H1 (cell line): ENCODE measurements at regions not wholly inside any gene's neighbourhood (a gene's known extent, or its start where the extent isn't known, plus 50 kb on each side); places are given as distances from the start of the nearest gene placed in this dataset.
A peak's percentile ranks its signal among the peaks of the same experiment; 100 is the strongest.

Source experiments
- CTCF ChIA-PET: fragments of 300-600 bp; sonication (Branson Sonifier 250); formaldehyde crosslinking; loops from one replicate; lab custom pipeline; 2021; ENCODE audit not compliant: partially characterized antibody; lab: Charles Lee
- POLR2A ChIA-PET: fragments of 300-600 bp; sonication (Branson Sonifier 250); formaldehyde crosslinking; loops from one replicate; lab custom pipeline; 2021; ENCODE audit warnings: inconsistent platforms; ENCODE audit not compliant: partially characterized antibody; lab: Charles Lee
- DNase-seq, 2 experiments: peaks; one replicate each; pipeline versions ENCODE4 v3.0.0 to v3.0.0-alpha.2; 2010 to 2022; ENCODE audit warnings: low spot score in 2 of 2, low read depth in 1 of 2, mixed read lengths in 1 of 2
- FAIRE-seq: peaks from 2 replicates; lab custom pipeline; 2011; peaks lifted over from hg19 to GRCh38; lab: Jason Lieb, UNC
- H2AFZ ChIP-seq: 2 replicates; pipeline ENCODE4 v1.8.1; 2012; ENCODE audit warnings: low read length, inconsistent platforms
- H2AK5ac ChIP-seq: 2 replicates; pipeline ENCODE4 v1.6.1; 2013; ENCODE audit warnings: low read depth, low read length
- H2BK120ac ChIP-seq: replicated peaks from 2 replicates; pipeline ENCODE3; 2013; ENCODE audit warnings: low read depth, low read length, inconsistent platforms
- H2BK12ac ChIP-seq: 2 replicates; pipeline ENCODE4 v1.6.1; 2013; ENCODE audit warnings: low read depth, low read length
- H2BK15ac ChIP-seq: 2 replicates; pipeline ENCODE4 v1.6.1; 2013; ENCODE audit warnings: low read length
- H2BK20ac ChIP-seq: 2 replicates; pipeline ENCODE4 v1.6.1; 2013; ENCODE audit warnings: low read length
- H2BK5ac ChIP-seq: 2 replicates; pipeline ENCODE4 v1.6.1; 2013; ENCODE audit warnings: low read depth, low read length
- H3K14ac ChIP-seq: 2 replicates; pipeline ENCODE4 v1.6.1; 2013; ENCODE audit warnings: inconsistent platforms; ENCODE audit not compliant: insufficient read length
- H3K18ac ChIP-seq: 2 replicates; pipeline ENCODE4 v1.6.1; 2013; ENCODE audit warnings: low read length; ENCODE audit errors: extremely low read depth
- H3K23ac ChIP-seq: 2 replicates; pipeline ENCODE4 v1.6.1; 2013; ENCODE audit warnings: inconsistent platforms; ENCODE audit not compliant: insufficient read length
- H3K23me2 ChIP-seq: 2 replicates; pipeline ENCODE4 v1.6.1; 2013; ENCODE audit warnings: low read depth, low read length
- H3K27ac ChIP-seq: 2 replicates; pipeline ENCODE4 v1.6.1; 2011; ENCODE audit warnings: low read depth, low read length, inconsistent platforms
- H3K27me3 ChIP-seq, 4 experiments: replicated peaks in 1 of 4; 1 replicate in 1 of 4; 2 replicates in 3 of 4; pipeline versions ENCODE4 v1.6.1 to v1.8.1; 2011 to 2013; ENCODE audit warnings: low read length in 3 of 4, mild to moderate bottlenecking in 3 of 4, inconsistent platforms in 2 of 4, mixed read lengths in 2 of 4, moderate library complexity in 1 of 4; ENCODE audit not compliant: control insufficient read depth in 3 of 4, insufficient read depth in 3 of 4; ENCODE audit errors: extremely low read depth in 1 of 4
- H3K36me3 ChIP-seq, 4 experiments: 2 replicates each; pipeline versions ENCODE4 v1.6.1 to v1.8.1; 2011 to 2013; ENCODE audit warnings: mild to moderate bottlenecking in 4 of 4, low read length in 3 of 4, moderate library complexity in 2 of 4, control low read depth in 1 of 4, inconsistent platforms in 1 of 4; ENCODE audit not compliant: insufficient read depth in 4 of 4, control insufficient read depth in 2 of 4
- H3K4ac ChIP-seq: replicated peaks from 2 replicates; pipeline ENCODE3; 2013; ENCODE audit warnings: low read length, low read depth, mixed read lengths, inconsistent platforms; ENCODE audit not compliant: insufficient read length
- H3K4me1 ChIP-seq, 4 experiments: replicated peaks in 1 of 4; 1 replicate in 1 of 4; 2 replicates in 3 of 4; pipeline versions ENCODE4 v1.6.1 to v1.8.1; 2011 to 2013; ENCODE audit warnings: low read length in 3 of 4, inconsistent platforms in 2 of 4, mixed read lengths in 1 of 4; ENCODE audit not compliant: insufficient read depth in 4 of 4, control insufficient read depth in 3 of 4
- H3K4me2 ChIP-seq, 2 experiments: 2 replicates each; pipeline versions ENCODE4 v1.6.1 to v1.8.1; 2011 to 2013; ENCODE audit warnings: low read depth in 2 of 2, low read length in 2 of 2, control low read depth in 1 of 2, inconsistent platforms in 1 of 2, mild to moderate bottlenecking in 1 of 2; ENCODE audit not compliant: insufficient read depth in 1 of 2
- H3K4me3 ChIP-seq, 4 experiments: fragments of 200-600, 300-600 bp in 1 of 4; sonication (generic), shearing (Covaris generic), sonication (Bioruptor Twin) in 1 of 4; 2 replicates each; pipeline versions ENCODE4 v1.5.1 to v1.8.1; 2011 to 2016; ENCODE audit warnings: low read length in 4 of 4, low read depth in 3 of 4, control low read depth in 2 of 4, inconsistent platforms in 2 of 4, mild to moderate bottlenecking in 2 of 4, mixed read lengths in 1 of 4, moderate library complexity in 1 of 4; ENCODE audit not compliant: insufficient read depth in 2 of 4; ENCODE audit errors: extremely low read depth in 1 of 4
- H3K56ac ChIP-seq: replicated peaks from 2 replicates; pipeline ENCODE3; 2013; ENCODE audit warnings: low read depth, mild to moderate bottlenecking, mixed read lengths, low read length, inconsistent platforms; ENCODE audit not compliant: insufficient read length
- H3K79me1 ChIP-seq: 2 replicates; pipeline ENCODE4 v1.6.1; 2013; ENCODE audit warnings: low read depth, low read length, control low read depth
- H3K79me2 ChIP-seq, 2 experiments: 2 replicates each; pipeline versions ENCODE4 v1.6.1 to v1.8.1; 2012 to 2013; ENCODE audit warnings: low read length in 2 of 2, mild to moderate bottlenecking in 2 of 2, inconsistent platforms in 1 of 2; ENCODE audit not compliant: insufficient read depth in 2 of 2, control insufficient read depth in 1 of 2
- H3K9ac ChIP-seq, 4 experiments: replicated peaks in 1 of 4; 1 replicate in 1 of 4; 2 replicates in 3 of 4; pipeline versions ENCODE4 v1.6.1 to v1.8.1; 2011 to 2013; ENCODE audit warnings: low read depth in 3 of 4, low read length in 3 of 4, control low read depth in 2 of 4, mild to moderate bottlenecking in 2 of 4, moderate library complexity in 2 of 4, inconsistent platforms in 1 of 4; ENCODE audit errors: extremely low read depth in 1 of 4
- H3K9me3 ChIP-seq, 2 experiments: 2 replicates each; pipeline versions ENCODE4 v1.6.1 to v1.8.1; 2012 to 2013; ENCODE audit warnings: mild to moderate bottlenecking in 2 of 2, moderate library complexity in 2 of 2, control low read depth in 1 of 2, inconsistent platforms in 1 of 2, low read depth in 1 of 2, low read length in 1 of 2, mixed read lengths in 1 of 2; ENCODE audit not compliant: insufficient read depth in 2 of 2
- H4K20me1 ChIP-seq, 2 experiments: replicated peaks in 1 of 2; 2 replicates each; pipeline versions ENCODE3 to v1.8.1; 2011 to 2013; ENCODE audit warnings: inconsistent platforms in 2 of 2, low read length in 2 of 2, mild to moderate bottlenecking in 1 of 2; ENCODE audit not compliant: insufficient read depth in 2 of 2, control insufficient read depth in 1 of 2
- H4K5ac ChIP-seq: 2 replicates; pipeline ENCODE4 v1.6.1; 2013; ENCODE audit warnings: low read length, low read depth, mixed read lengths, inconsistent platforms; ENCODE audit not compliant: insufficient read length
- H4K8ac ChIP-seq: 2 replicates; pipeline ENCODE4 v1.8.0; 2013; ENCODE audit warnings: mild to moderate bottlenecking, moderate library complexity, low read length, inconsistent platforms; ENCODE audit not compliant: insufficient read depth; ENCODE audit errors: extremely low read depth
- H4K91ac ChIP-seq: replicated peaks from 2 replicates; pipeline ENCODE3; 2013; ENCODE audit warnings: low read length, mixed read lengths, inconsistent platforms; ENCODE audit not compliant: insufficient read length
- CTCF ChIP-seq, 3 experiments: IDR thresholded peaks; 1 replicate in 2 of 3; 2 replicates in 1 of 3; pipeline versions ENCODE4 v1.5.1 to v1.6.1; 2011; ENCODE audit warnings: low read length in 3 of 3, mild to moderate bottlenecking in 3 of 3, inconsistent platforms in 2 of 3, low read depth in 1 of 3, moderate library complexity in 1 of 3; ENCODE audit not compliant: insufficient read depth in 1 of 3; ENCODE audit errors: control extremely low read depth in 1 of 3
- RAD21 ChIP-seq, 2 experiments: IDR thresholded peaks in 1 of 2; conservative IDR thresholded peaks in 1 of 2; 2 replicates each; pipeline ENCODE4 v1.6.1; 2011; ENCODE audit warnings: low read depth in 2 of 2, low read length in 2 of 2, improper control_type of control experiment in 1 of 2, inconsistent platforms in 1 of 2, mild to moderate bottlenecking in 1 of 2, moderate library complexity in 1 of 2
- SP1 ChIP-seq: IDR thresholded peaks from 2 replicates; pipeline ENCODE4 v1.6.1; 2011; ENCODE audit warnings: low read depth, low read length
- TCF12 ChIP-seq: IDR thresholded peaks from 2 replicates; pipeline ENCODE4 v1.6.1; 2011; ENCODE audit warnings: low read depth, mild to moderate bottlenecking, low read length
- WGBS, 2 experiments: shearing (Covaris generic) in 1 of 2; methylation state at CpG; one replicate each; pipeline versions ENCODE4 v1.1.6 to v1.1.7; 2013 to 2015; ENCODE audit warnings: low lambda C conversion rate in 2 of 2, mixed read lengths in 2 of 2, inconsistent platforms in 1 of 2, low coverage in 1 of 2, missing lambda C conversion rate in 1 of 2; ENCODE audit not compliant: insufficient replicate concordance in 2 of 2, insufficient coverage in 1 of 2, insufficient read length in 1 of 2; ENCODE audit errors: extremely low coverage in 1 of 2, missing lambda C conversion rate in 1 of 2; 5-methylcytosine and 5-hydroxymethylcytosine counted together

DNA sequence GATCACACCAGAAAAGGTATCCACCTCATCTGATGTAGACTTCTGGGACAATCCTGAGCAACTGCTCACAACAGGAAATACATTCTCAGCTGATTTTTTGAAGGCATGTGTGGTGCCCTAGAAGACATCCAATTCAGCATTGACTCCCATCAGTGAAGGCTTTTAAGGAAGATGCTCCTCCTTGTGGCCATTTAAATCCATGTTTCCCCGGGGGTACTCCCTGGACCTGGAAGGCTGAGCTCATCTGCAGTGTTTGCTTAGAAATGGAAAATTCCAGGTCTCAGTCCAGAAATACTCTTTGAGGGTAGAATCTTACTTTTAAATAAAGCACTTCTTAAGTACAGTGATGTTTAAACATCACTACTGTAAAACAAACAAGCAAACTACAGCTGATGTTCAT lies 195.5 kb upstream of the PDE10A start:
- Histone ChIP-seq H3K36me3 (no peaks in the 10 kb centered on the region), H2AK5ac (no peak overlapping the region), H2BK12ac (no peak overlapping the region), H3K4me3 (no peak overlapping the region), H2AFZ (no peak overlapping the region), H2BK5ac (no peak overlapping the region), H3K9ac (no peak overlapping the region), H2BK15ac (no peak overlapping the region), H4K5ac (no peak overlapping the region), H3K18ac (no peak overlapping the region), H3K27ac (no peak overlapping the region), H3K4me2 (no peak overlapping the region), H4K91ac (no peak overlapping the region), H4K20me1 (peaks cover 0 to 2% of the 10 kb centered on the region in 2 experiments), H4K8ac (no peak overlapping the region), H3K14ac (no peak overlapping the region), H3K23me2 (peaks cover 6% of the 10 kb centered on the region; the same call in 1 of the 2 replicates), H2BK20ac (no peak overlapping the region), H3K56ac (no peak overlapping the region), H3K79me1 (no peaks in the 10 kb centered on the region), H3K79me2 (no peaks in the 10 kb centered on the region), H3K4ac (no peak overlapping the region), H2BK120ac (no peak overlapping the region), H3K9me3 (no peaks in the 10 kb centered on the region), H3K4me1 (peaks cover 0 to 12% (median 3%) of the 10 kb centered on the region in 4 experiments; a peak in 4 of 7 replicates), H3K23ac (no peak overlapping the region), H3K27me3 (peaks cover 7 to 22% (median 18%) of the 10 kb centered on the region in 4 experiments)
- DNase-seq = no peak
- POLR2A ChIA-PET = interaction anchor here (1.2 kb wide), 1 partner anchor 17 kb away, joined by 3 read pairs; no protein-coding TSS in a partner anchor
- CTCF ChIA-PET = interaction anchor here (0.8 to 3.9 kb wide), 19 partner anchors 8 to 401 kb away, joined by 3 to 22 read pairs (median 4); no protein-coding TSS in a partner anchor
- 71% methylated on average over 1 of the region's 1 CpG; no CpG with 5 or more reads in 1 of the 2 experiments for WGBS, 2 experiments
- no peak for FAIRE-seq
- TF ChIP-seq TCF12 = no peak
- TF ChIP-seq SP1 = no peak
- peak; percentile 54 to 62 for TF ChIP-seq RAD21 (IDR thresholded peaks at IDR 0.05 in 1 of 2, conservative IDR thresholded peaks at IDR 0.05 in 1 of 2; ENCODE audit: low read depth in 2 of 2, low read length in 2 of 2)
- TF ChIP-seq CTCF (IDR thresholded peaks at IDR 0.05; ENCODE audit: control extremely low read depth in 1 of 3, insufficient read depth in 1 of 3, low read depth in 1 of 3, low read length in 3 of 3) = peak; percentile 13 to 65 (median 44)
